Uterus (tissue), 3 donors: ENCODE measurements at regions not wholly inside any gene's neighbourhood (a gene's known extent, or its start where the extent isn't known, plus 50 kb on each side); places are given as distances from the start of the nearest gene placed in this dataset.

ENCODE experiments used
- DNase-seq, 2 donors: peaks; one replicate each; pipeline ENCODE4 v3.0.0-alpha.2; 2019 to 2020
- H3K27ac ChIP-seq, 2 donors: fragments of 200-600 bp; sonication (generic); 1 replicate in 1 of 2; 2 replicates in 1 of 2; pipeline ENCODE4 v1.5.1; 2016 to 2018
- H3K27me3 ChIP-seq, 2 donors: fragments of 200-600 bp; sonication (generic); one replicate each; pipeline ENCODE4 v1.5.1; 2018 to 2019; ENCODE audit warnings: control low read depth in 1 of 2
- H3K36me3 ChIP-seq, 2 donors: fragments of 200-600 bp; sonication (generic); one replicate each; pipeline ENCODE4 v1.5.1; 2019; ENCODE audit warnings: control low read depth in 1 of 2
- H3K4me1 ChIP-seq, 2 donors: fragments of 200-600 bp; sonication (generic); one replicate each; pipeline ENCODE4 v1.5.1; 2018 to 2019; ENCODE audit warnings: control low read depth in 1 of 2
- H3K4me3 ChIP-seq, 2 donors: fragments of 200-600 bp; sonication (generic); 1 replicate in 1 of 2; 2 replicates in 1 of 2; pipeline ENCODE4 v1.5.1; 2018 to 2019; ENCODE audit warnings: mild to moderate bottlenecking in 1 of 2
- H3K9me3 ChIP-seq, 2 donors: fragments of 200-600 bp; sonication (generic); one replicate each; pipeline ENCODE4 v1.5.1; 2019; ENCODE audit warnings: control low read depth in 1 of 2
- POLR2A ChIP-seq, 2 donors: fragments of 450-650 bp; IDR thresholded peaks; one replicate each; pipeline ENCODE4 v1.6.1; 2016; ENCODE audit warnings: antibody characterized with exemption in 2 of 2, mild to moderate bottlenecking in 1 of 2, moderate library complexity in 1 of 2
- intact Hi-C: fragments of 100-400 bp; cut with DNase I; formaldehyde crosslinking; loops from one replicate; pipeline ENCODE4 v1.15.1; 2023; ENCODE audit warnings: low total_unique reads
- TF ChIP-seq, protein P1 (sequence below), 4 experiments: fragments of 200-600 bp in 2 of 4; fragments of 450-650 bp in 2 of 4; sonication (generic) in 2 of 4; IDR thresholded peaks; one replicate each; pipeline ENCODE4 v1.5.1; 2016 to 2019; ENCODE audit warnings: antibody characterized with exemption in 4 of 4, mild to moderate bottlenecking in 2 of 4, moderate library complexity in 1 of 4
- donor health status: DM: yes; HTN: yes; CAD: no.

DNA sequence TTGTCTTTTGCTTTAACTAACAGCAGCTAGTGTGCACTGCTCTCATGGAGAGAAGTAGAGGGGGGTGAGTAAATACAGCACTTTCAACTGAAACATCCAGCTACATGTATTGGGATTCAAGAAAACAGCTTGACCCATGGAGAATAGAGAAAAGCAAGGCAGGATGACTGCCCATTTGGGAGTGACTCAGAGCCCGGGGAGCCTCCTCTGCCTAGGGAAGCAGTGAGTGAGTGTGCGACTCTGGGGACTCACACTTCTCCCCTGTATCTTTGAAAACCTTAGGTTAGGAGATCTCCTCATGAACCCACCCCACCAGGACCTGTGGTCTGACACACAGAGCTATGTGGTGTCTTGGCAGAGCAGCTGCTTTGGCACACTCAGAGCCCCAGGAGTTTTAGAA lies 82.0 kb upstream of the PTGFR start:
- intact Hi-C loops: no loop called here
- H3K4me3 ChIP-seq: no peak overlapping the region
- H3K27ac ChIP-seq: no peak overlapping the region
- no peaks in the 10 kb centered on the region for H3K4me1 ChIP-seq
- TF ChIP-seq POLR2A (IDR thresholded peaks at IDR 0.05): no peak
- TF ChIP-seq, protein P1, sequence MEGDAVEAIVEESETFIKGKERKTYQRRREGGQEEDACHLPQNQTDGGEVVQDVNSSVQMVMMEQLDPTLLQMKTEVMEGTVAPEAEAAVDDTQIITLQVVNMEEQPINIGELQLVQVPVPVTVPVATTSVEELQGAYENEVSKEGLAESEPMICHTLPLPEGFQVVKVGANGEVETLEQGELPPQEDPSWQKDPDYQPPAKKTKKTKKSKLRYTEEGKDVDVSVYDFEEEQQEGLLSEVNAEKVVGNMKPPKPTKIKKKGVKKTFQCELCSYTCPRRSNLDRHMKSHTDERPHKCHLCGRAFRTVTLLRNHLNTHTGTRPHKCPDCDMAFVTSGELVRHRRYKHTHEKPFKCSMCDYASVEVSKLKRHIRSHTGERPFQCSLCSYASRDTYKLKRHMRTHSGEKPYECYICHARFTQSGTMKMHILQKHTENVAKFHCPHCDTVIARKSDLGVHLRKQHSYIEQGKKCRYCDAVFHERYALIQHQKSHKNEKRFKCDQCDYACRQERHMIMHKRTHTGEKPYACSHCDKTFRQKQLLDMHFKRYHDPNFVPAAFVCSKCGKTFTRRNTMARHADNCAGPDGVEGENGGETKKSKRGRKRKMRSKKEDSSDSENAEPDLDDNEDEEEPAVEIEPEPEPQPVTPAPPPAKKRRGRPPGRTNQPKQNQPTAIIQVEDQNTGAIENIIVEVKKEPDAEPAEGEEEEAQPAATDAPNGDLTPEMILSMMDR (IDR thresholded peaks at IDR 0.05): no peak
- peak in 1 of 2 donors; percentile 18 for DNase-seq
- peaks cover 0 to 5% of the 10 kb centered on the region in 2 donors for H3K9me3 ChIP-seq
- no peaks in the 10 kb centered on the region for H3K27me3 ChIP-seq
- no peaks in the 10 kb centered on the region for H3K36me3 ChIP-seq

DNA sequence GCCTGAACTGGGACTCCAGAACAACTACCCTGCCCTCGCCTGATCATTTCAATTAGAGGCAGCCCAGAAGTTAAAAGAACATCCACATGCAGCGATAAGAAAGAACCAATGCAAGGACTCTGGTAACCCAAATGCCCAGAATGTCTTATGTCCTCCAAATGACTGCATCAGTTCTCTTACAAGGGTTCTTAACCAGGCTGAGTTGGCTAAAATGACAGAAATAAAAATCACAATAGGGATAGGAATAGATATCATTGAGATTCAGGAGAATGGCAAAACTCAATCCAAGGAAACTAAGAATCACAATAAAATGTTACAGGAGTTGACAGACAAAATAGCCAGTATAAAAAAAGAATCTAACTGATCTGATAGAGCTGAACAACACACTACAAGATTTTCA lies 80.1 kb upstream of the PTGFR start:
- Histone ChIP-seq H3K4me3 (no peak overlapping the region), H3K4me1 (no peaks in the 10 kb centered on the region), H3K36me3 (no peaks in the 10 kb centered on the region), H3K9me3 (peaks cover 0 to 5% of the 10 kb centered on the region in 2 donors), H3K27me3 (no peaks in the 10 kb centered on the region), H3K27ac (no peak overlapping the region)
- intact Hi-C loops: no loop called here
- no peak for TF ChIP-seq POLR2A (IDR thresholded peaks at IDR 0.05)
- TF ChIP-seq, protein P1 (IDR thresholded peaks at IDR 0.05): no peak
- DNase-seq: no peak

- no peaks in the 10 kb centered on the region for H3K27me3 ChIP-seq
- H3K9me3 ChIP-seq: peaks cover 0 to 5% of the 10 kb centered on the region in 2 donors
- H3K27ac ChIP-seq: no peak overlapping the region
- no peaks in the 10 kb centered on the region for H3K4me1 ChIP-seq
- TF ChIP-seq POLR2A (IDR thresholded peaks at IDR 0.05): no peak
- TF ChIP-seq, protein P1 (IDR thresholded peaks at IDR 0.05): no peak
- no peak overlapping the region for H3K4me3 ChIP-seq
- H3K36me3 ChIP-seq: no peaks in the 10 kb centered on the region
- intact Hi-C loops: no loop called here
- DNase-seq: no peak
Measured at GRCh38 chr1:78411707-78412106, 79.1 kb upstream of the PTGFR start.

DNA sequence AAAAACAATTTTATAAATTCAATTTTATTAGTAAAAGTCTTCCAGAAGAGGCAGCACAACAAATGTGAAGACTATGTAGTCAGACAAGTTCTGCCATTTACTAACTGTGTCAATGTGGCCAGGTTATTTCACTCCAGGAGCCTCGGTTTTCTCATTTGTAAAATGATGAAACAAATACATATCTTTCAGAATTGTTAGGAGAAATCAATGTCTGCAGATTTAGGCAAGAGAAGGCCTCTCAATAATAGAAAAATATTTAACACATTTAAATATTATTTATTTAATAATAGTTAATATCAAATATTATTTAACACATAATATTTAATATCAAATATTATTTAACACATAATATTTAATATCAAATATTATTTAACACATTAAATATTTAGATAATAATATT lies 75.6 kb upstream of the PTGFR start:
- peaks cover 0 to 5% of the 10 kb centered on the region in 2 donors for H3K9me3 ChIP-seq
- peaks cover 0 to 13% of the 10 kb centered on the region in 2 donors for H3K4me1 ChIP-seq
- TF ChIP-seq, protein P1 (IDR thresholded peaks at IDR 0.05): no peak
- no peak for TF ChIP-seq POLR2A (IDR thresholded peaks at IDR 0.05)
- no peaks in the 10 kb centered on the region for H3K36me3 ChIP-seq
- H3K4me3 ChIP-seq: no peak overlapping the region
- intact Hi-C loops: no loop called here
- H3K27ac ChIP-seq: no peak overlapping the region
- DNase-seq: no peak
- no peaks in the 10 kb centered on the region for H3K27me3 ChIP-seq

- no peaks in the 10 kb centered on the region for H3K36me3 ChIP-seq
- DNase-seq: peak in 1 of 2 donors; percentile 21
- peak overlapping the region; percentile 69 to 76 for H3K27ac ChIP-seq
- peaks cover 0 to 13% of the 10 kb centered on the region in 2 donors for H3K4me1 ChIP-seq
- H3K27me3 ChIP-seq: no peaks in the 10 kb centered on the region
- intact Hi-C loops: no loop called here
- peak overlapping the region; percentile 8 to 11 for H3K4me3 ChIP-seq
- TF ChIP-seq POLR2A (IDR thresholded peaks at IDR 0.05): no peak
- TF ChIP-seq, protein P1 (IDR thresholded peaks at IDR 0.05): no peak
- no peaks in the 10 kb centered on the region for H3K9me3 ChIP-seq
Measured at GRCh38 chr1:78419309-78419708, 71.5 kb upstream of the PTGFR start.
